ENCODE measurements at regions not wholly inside any gene's neighbourhood (a gene's known extent, or its start where the extent isn't known, plus 50 kb on each side); places are given as distances from the start of the nearest gene placed in this dataset.

DNA sequence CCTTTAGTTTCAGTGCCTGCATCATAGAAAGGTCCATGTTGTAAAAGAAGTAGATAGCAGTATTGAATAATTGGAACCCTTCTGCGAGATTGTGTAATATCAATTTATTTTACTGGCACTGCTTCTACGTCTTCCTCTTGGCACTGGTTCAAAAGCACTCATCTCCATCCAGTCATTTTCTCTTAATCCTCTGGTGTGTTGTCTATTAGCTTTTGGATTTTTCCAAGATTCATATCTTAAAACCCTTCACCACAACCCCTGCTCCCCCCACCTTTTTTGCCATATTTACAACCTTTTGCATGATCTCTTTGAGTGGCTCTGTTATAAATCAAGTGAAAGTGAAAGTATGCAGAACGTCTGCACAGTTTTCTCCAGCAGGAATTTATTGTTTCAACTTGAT is 76.6 kb upstream of the HSF2 start:
- TF ChIP-seq, protein P1, sequence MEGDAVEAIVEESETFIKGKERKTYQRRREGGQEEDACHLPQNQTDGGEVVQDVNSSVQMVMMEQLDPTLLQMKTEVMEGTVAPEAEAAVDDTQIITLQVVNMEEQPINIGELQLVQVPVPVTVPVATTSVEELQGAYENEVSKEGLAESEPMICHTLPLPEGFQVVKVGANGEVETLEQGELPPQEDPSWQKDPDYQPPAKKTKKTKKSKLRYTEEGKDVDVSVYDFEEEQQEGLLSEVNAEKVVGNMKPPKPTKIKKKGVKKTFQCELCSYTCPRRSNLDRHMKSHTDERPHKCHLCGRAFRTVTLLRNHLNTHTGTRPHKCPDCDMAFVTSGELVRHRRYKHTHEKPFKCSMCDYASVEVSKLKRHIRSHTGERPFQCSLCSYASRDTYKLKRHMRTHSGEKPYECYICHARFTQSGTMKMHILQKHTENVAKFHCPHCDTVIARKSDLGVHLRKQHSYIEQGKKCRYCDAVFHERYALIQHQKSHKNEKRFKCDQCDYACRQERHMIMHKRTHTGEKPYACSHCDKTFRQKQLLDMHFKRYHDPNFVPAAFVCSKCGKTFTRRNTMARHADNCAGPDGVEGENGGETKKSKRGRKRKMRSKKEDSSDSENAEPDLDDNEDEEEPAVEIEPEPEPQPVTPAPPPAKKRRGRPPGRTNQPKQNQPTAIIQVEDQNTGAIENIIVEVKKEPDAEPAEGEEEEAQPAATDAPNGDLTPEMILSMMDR (IDR thresholded peaks at IDR 0.05) = no peak
- TF ChIP-seq EZH2 (IDR thresholded peaks at IDR 0.05) = no peak
- no peak for TF ChIP-seq EZH2phosphoT487 (IDR thresholded peaks at IDR 0.05)

All from neural progenitor cell (in vitro differentiated cells).